ENCODE measurements at regions not wholly inside any gene's neighbourhood (a gene's known extent, or its start where the extent isn't known, plus 50 kb on each side); places are given as distances from the start of the nearest gene placed in this dataset.

DNA sequence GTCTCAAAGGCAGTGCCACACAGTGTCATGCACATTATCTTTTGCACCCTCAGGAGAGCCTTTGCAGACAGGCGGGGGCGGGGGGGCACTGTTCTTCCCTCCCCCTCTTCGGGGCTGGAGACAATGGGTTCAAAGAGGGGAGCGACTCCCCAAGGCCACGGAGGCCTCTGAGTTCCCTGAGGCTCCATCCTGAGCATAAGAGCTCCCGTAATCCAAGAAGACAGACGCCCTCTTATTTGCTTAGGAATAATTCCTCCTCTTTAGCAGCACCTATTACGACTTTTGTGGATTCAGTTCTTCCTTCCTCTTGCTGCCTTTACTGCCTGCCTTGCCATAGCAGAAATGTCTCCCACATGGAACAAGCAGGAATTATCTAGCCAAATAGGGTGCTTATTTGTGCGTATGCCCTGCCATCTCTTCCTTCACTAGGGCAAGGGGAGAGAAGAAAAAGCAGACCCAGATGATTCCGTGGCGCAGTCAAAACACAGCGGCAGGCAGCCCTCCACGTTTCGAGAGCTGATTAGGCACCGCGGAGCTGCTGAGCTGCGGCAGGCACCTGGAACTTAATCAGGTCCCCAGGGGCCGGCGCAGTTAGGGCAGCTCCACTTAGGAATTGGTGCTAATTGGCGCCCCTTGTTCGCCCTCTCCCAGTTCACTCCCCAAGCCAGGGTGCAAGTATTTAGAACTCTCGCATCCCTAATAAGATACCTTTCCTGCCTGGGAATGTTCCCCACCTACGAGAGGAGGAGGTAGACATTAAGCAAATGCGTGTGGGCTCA, 233.4 kb upstream of the MYT1L start:
- ChIA-PET CTCF (no interaction called here), POLR2A (no interaction called here)
- TF ChIP-seq, protein P1, sequence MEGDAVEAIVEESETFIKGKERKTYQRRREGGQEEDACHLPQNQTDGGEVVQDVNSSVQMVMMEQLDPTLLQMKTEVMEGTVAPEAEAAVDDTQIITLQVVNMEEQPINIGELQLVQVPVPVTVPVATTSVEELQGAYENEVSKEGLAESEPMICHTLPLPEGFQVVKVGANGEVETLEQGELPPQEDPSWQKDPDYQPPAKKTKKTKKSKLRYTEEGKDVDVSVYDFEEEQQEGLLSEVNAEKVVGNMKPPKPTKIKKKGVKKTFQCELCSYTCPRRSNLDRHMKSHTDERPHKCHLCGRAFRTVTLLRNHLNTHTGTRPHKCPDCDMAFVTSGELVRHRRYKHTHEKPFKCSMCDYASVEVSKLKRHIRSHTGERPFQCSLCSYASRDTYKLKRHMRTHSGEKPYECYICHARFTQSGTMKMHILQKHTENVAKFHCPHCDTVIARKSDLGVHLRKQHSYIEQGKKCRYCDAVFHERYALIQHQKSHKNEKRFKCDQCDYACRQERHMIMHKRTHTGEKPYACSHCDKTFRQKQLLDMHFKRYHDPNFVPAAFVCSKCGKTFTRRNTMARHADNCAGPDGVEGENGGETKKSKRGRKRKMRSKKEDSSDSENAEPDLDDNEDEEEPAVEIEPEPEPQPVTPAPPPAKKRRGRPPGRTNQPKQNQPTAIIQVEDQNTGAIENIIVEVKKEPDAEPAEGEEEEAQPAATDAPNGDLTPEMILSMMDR (IDR thresholded peaks at IDR 0.05; ENCODE audit: insufficient read depth, low read depth, low read length), result no peak
- H3K36me3 ChIP-seq (ENCODE audit: control insufficient read depth, insufficient read depth, low read length), result no peaks in the 10 kb centered on the region
- DNase-seq (ENCODE audit: low read depth), result no peak
- H3K4me3 ChIP-seq (ENCODE audit: low read depth, low read length), result no peak overlapping the region
- no peaks in the 10 kb centered on the region for H3K27me3 ChIP-seq (ENCODE audit: control insufficient read depth, insufficient read depth, low read length)

DNA sequence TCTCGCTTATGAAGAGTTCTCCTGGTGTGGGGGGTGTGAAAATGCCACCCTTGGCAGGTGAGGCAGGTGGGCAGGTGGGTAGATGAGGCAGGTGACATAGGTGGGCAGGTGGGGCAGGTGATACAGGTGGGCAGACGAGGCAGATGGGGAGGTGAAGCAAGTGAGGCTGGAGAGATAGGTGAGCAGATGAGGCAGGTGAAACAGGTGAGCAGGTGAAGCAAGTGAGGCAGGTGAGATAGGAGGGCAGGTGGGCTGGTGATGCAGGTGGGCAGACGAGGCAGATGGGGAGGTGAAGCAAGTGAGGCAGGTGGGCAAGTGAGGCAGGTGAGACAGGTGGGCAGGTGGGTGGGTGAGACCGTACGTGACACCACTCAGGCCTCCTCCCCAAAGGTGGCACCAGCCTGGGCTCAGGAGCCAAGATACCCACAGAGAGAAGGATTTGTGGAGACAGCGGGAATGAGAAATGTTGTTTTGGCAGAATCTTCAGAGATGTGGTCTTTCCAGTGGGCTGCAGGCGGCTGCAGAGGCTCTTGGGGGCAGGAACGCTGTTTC, 232.3 kb upstream of the MYT1L start:
- TF ChIP-seq, protein P1 (IDR thresholded peaks at IDR 0.05; ENCODE audit: insufficient read depth, low read depth, low read length), result no peak
- no peak for DNase-seq (ENCODE audit: low read depth)
- Histone ChIP-seq H3K4me3 (ENCODE audit: low read depth, low read length) (no peak overlapping the region), H3K27me3 (ENCODE audit: control insufficient read depth, insufficient read depth, low read length) (no peaks in the 10 kb centered on the region), H3K36me3 (ENCODE audit: control insufficient read depth, insufficient read depth, low read length) (no peaks in the 10 kb centered on the region)
- ChIA-PET POLR2A (no interaction called here), CTCF (no interaction called here)

DNA sequence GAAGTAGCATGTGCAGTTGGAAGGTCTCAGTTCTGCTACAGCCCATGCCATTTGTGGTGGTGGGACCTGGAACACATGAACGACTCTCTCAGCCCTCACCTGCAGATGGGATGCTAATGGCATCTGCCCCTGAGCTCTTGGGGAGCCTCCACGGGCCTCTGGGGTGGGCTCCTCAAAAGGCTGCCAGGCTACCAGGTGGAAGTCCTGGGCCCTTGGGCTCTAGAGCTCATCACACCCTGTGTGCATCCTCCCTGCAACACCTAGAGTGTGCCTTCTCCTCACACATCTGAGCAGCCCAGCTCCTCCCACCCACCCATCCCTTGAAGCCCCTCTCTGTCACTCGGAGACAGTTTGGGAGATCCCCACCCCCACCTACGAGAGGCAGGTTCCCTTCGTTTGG, 231.8 kb upstream of the MYT1L start:
- ChIA-PET CTCF (no interaction called here), POLR2A (no interaction called here)
- Histone ChIP-seq H3K27me3 (ENCODE audit: control insufficient read depth, insufficient read depth, low read length) (no peaks in the 10 kb centered on the region), H3K4me3 (ENCODE audit: low read depth, low read length) (no peak overlapping the region), H3K36me3 (ENCODE audit: control insufficient read depth, insufficient read depth, low read length) (no peaks in the 10 kb centered on the region)
- TF ChIP-seq, protein P1 (IDR thresholded peaks at IDR 0.05; ENCODE audit: insufficient read depth, low read depth, low read length), result no peak
- no peak for DNase-seq (ENCODE audit: low read depth)

DNA sequence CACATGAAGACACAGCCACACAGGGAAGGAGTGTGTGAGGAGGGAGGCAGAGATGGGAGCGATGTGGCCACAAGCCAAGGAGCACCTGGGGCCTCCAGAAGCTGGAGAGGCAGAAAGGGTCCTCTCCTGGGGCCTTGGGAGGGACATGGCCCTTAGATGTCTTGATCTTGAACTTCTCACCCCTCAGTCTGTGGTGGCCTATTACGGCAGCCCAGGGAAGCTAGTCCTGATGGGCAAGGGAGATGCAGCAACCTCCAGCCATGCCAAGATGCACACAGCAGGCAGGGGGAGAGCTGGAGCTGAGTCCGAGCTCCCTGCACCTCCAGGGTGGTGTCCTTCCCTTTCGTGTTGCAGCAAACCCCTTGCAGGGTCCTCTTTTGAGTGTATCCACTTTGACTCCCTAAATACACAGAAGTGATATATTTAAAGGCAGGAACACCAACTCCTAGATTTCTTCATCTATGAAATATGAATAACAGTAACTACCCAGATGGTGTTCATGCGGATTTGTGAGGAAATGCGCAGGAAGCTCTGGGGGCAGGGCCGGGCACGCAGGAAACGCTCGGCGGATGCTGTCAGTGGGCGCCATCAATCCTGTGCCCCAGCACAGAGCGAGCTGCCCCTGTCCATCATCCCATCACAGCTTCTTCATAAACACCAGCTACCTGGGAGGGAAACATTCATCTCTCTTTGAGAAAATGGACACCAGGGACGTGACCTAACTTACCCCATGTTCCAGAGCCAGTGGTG, 230.4 kb upstream of the MYT1L start:
- Histone ChIP-seq H3K4me3 (ENCODE audit: low read depth, low read length) (no peak overlapping the region), H3K36me3 (ENCODE audit: control insufficient read depth, insufficient read depth, low read length) (no peaks in the 10 kb centered on the region), H3K27me3 (ENCODE audit: control insufficient read depth, insufficient read depth, low read length) (no peaks in the 10 kb centered on the region)
- ChIA-PET CTCF (no interaction called here), POLR2A (no interaction called here)
- TF ChIP-seq, protein P1 (IDR thresholded peaks at IDR 0.05; ENCODE audit: insufficient read depth, low read depth, low read length), result no peak
- no peak for DNase-seq (ENCODE audit: low read depth)

DNA sequence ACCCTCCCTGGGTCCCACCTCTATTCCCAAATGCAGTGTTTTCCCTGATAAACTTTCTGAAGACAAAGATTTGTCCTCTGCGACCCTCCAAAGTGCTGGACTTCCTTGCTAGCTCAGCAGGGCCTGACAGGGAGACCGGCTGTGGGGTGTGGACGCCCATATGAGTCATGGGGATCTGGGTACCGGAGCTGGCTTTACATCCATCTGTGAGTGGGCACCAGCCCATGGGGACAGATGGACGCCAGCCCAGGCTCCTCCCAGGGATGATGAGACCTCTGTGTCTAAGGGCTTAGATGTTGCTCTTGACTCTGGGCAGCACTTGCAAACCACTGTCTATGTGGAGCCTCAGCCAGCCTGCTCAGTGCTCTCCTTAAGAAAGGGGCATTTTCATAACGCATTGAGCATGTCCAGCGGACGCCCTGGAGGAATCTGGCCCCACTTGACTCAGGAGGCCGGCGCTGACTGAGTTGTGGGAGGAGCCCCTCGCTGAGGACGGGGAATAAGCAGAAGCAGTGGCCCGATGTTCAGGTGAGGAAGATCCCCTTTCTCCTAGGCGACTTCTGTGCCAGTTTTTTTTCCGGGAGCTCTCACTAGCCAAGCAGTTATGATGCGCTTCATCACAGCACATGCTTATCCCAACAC, 229.4 kb upstream of the MYT1L start:
- ChIA-PET CTCF (no interaction called here), POLR2A (no interaction called here)
- Histone ChIP-seq H3K4me3 (ENCODE audit: low read depth, low read length) (no peak overlapping the region), H3K27me3 (ENCODE audit: control insufficient read depth, insufficient read depth, low read length) (no peaks in the 10 kb centered on the region), H3K36me3 (ENCODE audit: control insufficient read depth, insufficient read depth, low read length) (no peaks in the 10 kb centered on the region)
- no peak for DNase-seq (ENCODE audit: low read depth)
- TF ChIP-seq, protein P1 (IDR thresholded peaks at IDR 0.05; ENCODE audit: insufficient read depth, low read depth, low read length), result no peak
